Superior temporal gyrus (tissue), 1 donor: ENCODE measurements at regions not wholly inside any gene's neighbourhood (a gene's known extent, or its start where the extent isn't known, plus 50 kb on each side); places are given as distances from the start of the nearest gene placed in this dataset.
A peak's percentile ranks its signal among the peaks of the same experiment; 100 is the strongest.
"Not testable (repeated sequence)": the region's sequence is repeated elsewhere in the genome, so short reads cannot be mapped to it uniquely, and the experiment has no call there.

Experiments used
- DNase-seq: peaks from one replicate; pipeline ENCODE4 v3.0.0-alpha.2; 2016; ENCODE audit errors: extremely low spot score

DNA sequence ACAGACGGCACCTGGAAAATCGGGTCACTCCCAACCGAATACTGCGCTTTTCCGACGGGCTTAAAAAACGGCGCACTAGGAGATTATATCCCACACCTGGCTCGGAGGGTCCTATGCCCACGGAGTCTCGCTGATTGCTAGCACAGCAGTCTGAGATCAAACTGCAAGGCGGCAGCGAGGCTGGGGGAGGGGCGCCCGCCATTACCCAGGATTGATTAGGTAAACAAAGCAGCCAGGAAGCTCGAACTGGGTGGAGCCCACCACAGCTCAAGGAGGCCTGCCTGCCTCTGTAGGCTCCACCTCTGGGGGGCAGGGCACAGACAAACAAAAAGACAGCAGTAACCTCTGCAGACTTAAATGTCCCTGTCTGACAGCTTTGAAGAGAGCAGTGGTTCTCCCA, 64.5 kb downstream of the SLC30A10 start:
- DNase-seq: not testable (repeated sequence)

DNA sequence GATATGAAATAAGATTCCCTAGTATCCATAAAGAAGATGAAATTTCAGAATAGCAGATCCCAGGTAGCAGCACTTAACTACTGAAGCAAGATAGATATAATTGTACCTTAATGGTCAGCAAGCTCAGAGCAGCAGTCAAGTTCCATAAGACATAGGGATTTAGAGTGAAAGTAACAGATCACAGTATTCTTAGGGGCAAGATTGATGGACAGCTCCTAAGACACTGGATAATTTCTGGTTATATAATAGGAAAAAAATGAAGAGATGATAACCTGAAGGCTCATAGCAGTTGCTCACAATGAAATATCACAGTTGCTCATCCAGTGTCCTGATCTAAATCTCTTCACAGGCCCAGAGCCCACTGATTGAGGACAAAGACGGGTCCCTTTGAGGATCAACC, 66.0 kb downstream of the SLC30A10 start:
- no peak for DNase-seq

DNA sequence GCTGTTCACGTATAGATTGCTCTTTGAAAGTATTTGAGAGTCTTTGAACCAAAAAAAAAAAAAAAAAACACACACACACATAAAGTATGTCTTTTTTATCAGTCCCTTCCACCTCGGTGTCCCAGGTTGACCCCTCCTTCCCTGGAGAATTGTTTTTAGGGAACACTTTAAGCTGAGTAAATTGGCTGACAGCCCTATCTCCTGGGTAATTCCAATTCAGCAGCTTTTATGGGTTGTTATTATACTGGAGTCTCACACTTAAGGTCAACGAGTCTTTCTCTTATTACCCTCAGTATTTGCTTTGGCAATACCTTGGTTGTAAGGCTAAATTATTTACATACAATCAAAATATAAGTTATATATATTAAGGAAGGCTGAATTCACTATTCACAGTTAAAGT, 69.4 kb downstream of the SLC30A10 start:
- DNase-seq: no peak

DNA sequence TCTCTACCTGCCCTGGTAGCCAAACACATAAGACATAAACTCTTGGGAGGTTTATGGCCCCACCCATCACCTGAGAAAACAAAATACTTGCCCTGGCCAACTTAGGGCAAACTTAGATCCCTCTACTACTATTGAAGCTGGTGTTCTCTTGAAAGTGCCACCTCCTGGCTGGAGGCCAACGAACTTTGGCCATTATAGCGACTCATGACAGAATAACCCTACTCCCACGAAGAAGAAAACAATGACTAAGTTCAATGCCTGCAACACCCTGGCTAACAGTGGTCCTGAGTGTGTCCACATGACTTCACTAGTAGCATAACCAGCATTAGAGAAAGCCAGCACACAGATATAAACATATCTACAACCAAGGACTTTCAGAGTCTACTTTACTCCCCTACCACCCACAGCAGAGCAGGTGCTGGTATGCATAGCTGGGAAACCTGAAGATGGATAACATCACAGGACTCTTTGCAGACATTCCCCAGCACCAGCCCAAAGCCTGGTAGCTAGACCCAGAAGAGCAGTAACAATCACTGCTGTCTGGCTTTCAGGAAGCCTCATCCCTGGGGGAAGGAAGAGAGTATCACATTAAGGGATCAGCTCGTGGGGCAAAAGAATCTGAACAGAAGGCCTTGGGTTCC, 81.0 kb downstream of the SLC30A10 start:
- DNase-seq: no peak

DNA sequence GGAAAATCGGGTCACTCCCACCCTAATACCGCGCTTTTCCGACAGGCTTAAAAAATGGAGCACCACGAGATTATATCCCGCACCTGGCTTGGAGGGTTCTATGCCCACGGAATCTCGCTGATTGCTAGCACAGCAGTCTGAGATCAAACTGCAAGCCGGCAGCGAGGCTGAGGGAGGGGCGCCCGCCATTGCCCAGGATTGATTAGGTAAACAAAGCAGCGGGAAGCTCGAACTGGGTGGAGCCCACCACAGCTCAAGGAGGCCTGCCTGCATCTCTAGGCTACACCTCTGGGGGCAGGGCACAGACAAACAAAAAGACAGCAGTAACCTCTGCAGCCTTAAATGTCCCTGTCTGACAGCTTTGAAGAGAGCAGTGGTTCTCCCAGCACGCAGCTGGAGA, 88.8 kb downstream of the SLC30A10 start:
- not testable (repeated sequence) for DNase-seq

DNA sequence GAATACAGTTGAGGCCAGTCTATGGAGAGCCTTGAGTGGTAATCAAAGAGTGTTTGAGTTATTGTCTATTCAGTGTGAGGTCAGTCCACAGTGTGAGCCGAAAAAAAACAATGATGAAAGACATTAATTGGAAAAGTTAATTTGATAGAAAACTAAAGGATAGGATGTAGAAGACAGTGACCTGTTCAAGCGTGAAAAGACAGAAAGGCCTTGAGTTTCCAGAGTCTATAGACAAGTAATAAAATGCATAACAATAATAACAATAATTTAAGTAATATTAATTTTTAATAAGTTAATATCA, 90.4 kb downstream of the SLC30A10 start:
- DNase-seq: no peak

DNA sequence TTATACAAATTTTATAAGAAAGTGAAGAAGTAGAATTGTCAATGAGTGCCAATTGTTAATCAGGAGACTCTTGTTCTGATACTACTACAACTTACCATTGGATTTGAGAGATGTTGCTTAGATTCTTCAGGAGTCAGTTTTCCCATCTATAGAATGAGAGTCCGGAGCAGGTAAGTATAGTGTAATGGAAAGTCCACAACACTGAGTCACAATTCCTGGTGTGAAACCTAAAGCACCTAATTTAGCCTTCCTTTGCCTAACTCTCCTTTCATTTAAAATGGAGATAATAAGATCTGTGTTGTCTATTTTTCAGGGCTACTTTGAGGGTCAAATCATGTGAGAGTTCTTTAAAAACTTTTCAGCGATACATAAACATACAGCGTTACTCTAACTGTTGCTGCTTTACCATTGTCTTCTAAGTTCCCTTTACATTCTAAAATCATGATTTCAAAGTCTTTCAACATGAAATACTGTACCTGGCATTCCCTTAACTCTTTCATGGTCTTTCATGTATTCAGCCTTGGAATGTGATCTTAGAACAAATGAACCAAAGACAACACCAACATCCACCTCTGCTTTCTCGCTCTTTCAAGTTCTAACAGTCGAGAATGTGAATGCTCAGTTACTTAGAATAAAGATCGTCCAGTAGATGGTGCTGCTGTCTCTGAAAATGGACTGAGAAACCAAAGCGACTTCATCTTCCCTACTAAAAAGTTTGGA, 90.9 kb downstream of the SLC30A10 start:
- peak; percentile 82 for DNase-seq

DNA sequence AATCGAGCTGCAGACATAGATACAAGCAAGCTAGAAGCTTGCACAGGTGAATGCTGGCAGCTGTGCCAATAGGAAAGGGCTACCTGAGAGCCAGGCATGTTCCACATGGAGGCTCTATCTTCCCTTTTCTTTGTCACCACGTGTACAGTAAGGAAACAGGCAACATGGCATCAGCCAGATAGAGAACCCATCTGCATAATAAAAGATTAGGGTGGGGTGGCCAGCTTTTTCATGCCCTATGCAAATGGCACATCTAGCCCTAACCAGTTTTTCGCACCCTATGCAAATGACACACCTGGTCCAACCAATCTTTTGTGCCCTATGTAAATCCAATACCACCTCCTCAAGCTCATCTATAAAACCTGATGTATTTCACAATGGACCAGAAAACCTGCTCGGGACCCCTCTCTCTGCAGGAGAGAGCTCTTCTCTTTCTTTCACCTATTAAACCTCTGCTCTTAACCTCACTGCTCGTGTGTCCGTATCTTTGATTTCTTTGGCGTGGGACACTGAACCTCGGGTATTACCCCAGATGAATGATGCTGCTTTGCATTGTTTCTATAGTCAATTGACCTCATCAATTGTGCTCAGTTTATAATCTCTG, 93.9 kb downstream of the SLC30A10 start:
- DNase-seq: no peak

DNA sequence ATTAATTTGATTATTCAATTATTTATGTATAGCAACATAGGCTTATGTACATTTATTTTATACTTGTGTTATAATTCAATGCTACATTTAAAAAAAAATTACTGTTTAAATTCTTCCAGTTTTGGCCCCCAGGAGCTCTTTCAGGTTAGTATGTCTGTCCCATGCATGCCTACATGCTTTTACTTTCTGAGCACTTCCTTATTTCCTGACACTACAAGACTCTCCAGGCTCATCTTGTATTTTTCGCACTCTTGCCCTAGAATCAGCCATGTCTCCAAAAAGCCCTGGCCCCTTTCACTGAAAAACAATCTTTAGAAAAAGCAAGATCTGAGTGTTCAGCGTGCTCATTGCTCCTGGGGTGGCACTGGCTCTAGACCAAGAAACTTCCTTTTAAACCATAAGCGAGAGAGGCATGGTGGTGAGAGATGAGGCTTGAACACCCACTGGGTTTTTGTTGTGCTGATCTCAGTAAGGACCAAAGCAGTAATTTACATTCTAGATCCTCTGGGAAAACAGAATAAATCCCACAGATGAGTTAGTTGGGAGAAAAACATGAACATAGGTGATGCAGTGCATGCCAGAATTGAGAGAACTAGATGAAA, 95.0 kb downstream of the SLC30A10 start:
- DNase-seq: no peak

DNA sequence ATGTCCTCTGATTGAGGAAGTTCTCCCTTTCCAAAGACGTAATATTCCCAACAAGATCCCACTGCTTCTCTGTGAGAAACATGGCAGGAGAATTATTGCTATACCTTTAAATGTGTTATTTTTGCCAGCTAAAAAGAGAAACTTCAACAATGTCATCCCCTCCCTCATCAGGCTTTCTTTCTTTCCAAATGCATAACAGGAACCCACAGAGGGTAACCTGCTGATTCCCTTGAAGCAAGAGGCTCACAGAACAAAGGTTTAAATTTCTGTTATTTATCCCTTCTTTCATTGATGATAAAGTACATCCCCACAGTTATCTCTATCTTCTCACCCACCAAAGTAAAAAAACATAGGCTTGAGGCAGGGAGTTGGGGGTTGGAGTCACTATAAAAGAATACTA, 102.1 kb downstream of the SLC30A10 start:
- no peak for DNase-seq

DNA sequence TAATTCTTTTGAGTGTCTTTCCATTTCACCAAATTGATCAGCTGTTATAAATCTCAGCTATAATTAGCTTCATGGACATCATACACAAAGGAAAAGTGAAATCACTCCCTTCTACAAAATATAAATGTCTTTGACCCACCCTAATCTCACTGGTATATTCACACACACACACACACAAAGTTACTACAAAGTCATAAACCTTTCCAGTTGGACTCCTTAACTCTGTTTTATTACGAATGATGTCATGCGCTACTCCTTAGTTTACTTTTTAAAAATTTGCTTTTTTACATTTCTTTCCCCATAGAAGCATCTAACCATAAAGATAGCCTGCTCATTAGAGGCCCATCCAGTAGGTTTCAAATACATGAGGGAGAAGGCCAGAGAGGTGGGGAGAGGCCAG, 103.0 kb downstream of the SLC30A10 start:
- DNase-seq: no peak

DNA sequence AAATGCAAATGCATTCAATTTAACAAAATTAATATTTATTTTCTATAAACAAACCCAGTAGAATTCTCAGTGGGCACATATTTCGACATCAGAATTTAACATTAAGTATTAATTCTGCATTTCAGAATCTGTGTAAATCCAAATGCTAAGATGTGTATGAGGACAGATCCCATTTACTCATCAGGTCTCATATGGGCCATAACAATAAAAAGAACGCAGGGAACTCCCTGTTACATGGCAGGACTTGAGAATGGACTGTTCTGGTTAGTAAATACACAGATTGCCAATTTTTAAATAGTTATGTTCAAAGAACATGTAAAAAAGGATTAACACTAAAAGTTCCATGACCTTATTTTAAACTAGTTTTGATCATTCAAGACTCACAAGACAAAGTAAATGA, 104.0 kb downstream of the SLC30A10 start:
- no peak for DNase-seq

DNA sequence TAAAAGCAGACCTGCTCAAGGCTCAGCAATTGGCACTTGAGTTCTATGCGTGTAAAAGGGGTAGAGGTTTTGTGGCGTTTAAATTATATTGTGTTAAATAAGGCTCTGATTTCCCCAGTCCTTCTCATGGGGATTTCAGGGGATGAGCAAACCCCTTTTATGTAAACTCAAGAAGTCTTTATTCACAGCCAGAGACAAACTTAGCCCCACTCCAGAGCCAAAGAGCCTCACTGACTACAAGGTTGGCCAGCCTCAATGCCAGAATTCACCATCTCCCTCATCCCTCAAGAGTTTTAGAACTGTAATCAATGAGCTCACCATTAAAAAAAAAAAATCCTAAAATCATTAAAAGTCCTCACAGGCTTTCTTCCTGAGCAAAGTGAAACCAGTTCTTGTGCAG, 107.8 kb downstream of the SLC30A10 start:
- DNase-seq: no peak

DNA sequence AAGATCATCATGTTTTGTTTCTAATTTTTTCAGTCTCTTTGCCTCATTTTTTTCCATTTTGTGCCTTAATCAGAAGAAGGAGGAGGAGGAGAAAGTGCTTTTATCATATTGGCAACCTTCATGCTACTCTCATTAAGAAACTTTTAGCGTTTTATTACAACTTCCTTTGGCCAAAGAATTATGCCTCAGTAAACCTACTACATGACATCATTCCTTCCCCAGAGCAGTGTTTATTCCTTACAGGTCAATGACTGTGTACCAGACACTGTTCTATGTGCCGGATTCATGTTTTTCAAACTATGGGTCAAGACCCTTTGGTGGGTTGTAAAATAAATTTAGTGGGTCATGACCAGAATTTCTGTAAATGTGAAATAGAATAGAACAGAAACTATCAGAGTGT, 110.4 kb downstream of the SLC30A10 start:
- no peak for DNase-seq

DNA sequence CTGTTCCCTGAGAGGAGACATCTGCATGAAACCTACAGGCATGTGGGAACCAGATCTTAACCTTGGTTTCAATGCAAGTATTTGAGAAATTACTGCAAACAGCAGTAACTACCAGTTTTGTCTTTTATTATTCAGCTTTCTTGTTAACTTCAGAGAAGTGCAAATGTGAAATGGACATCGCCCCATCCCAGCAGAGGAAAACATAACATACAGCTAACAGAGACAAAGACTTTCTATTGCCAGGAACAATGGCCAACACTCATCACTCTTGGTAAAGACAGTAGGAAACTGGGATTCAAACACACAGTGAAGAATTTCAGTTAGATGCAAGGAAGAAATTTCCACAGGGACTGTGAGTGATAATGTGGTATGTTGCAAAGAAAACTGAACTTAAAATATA, 115.1 kb downstream of the SLC30A10 start:
- DNase-seq: peak; percentile 33

DNA sequence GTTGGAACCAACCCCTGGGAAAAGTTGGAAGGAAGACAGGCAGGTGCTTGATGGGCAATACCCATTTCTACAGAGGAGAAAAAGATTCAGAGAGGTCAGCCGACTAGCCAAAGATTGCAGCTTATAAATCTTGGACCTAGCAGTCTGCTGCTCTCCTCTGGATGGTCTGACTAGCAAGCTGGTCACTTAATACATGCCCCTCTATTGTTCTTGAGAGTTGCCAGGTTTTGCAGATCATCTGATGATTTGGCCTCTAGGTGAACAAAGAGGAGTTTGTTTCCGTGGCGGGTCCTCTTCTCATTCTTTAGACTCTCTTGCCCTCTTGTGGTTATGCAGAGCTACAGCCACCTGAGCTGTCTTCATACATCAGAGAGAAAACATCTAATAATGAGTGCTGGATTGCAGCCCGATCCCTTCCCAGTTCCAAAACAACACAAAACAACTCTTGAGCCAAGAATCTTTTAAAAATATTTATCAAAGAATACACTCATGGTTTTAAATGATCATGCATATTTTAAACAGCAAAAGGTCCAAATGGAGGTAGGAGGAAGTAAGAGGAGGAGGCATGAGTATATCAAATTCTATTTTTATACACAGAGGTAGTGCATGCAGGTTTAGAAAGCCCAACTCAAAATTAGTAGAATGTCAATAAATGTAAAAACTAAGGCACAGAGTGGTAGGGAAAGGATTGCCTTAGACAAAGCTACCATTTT, 115.7 kb downstream of the SLC30A10 start:
- DNase-seq: peak; percentile 92

DNA sequence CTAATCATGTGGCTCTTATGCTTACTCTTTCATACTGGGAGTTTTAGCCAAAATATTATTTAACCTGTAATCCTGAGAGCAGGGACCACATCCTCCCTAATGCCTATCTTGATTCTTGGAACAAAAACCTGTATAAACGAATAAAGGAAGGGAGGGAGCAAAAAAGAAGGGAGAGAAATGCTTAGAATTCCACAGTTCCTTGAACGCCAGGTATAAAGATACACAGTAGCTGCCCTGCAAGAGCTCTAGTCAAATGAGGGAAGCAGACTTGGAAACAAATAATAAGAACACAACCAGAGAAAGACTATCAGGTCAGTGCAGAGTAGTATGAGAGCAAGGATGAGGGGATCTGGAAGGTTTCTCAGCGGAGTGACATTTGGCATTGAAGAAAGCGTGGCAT, 116.3 kb downstream of the SLC30A10 start:
- DNase-seq: no peak

DNA sequence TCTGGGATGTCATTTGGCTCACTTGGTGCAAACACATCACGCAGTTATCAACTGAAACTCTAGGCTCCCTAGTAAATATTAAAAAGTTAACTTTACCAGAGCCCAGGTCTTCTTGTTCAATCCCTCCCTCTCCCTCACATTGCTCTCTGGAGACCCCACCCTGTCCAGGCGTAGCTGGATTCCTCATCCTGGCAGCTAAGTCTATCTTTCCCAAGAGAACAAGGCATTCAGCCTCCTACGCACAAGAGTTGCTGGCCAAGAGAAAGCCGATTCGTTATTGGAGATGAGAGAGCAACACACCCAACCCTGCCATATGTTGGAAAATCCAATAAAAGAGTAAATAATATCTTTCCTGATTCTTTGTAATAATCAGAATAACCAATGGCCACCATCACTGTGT, 117.9 kb downstream of the SLC30A10 start:
- no peak for DNase-seq

DNA sequence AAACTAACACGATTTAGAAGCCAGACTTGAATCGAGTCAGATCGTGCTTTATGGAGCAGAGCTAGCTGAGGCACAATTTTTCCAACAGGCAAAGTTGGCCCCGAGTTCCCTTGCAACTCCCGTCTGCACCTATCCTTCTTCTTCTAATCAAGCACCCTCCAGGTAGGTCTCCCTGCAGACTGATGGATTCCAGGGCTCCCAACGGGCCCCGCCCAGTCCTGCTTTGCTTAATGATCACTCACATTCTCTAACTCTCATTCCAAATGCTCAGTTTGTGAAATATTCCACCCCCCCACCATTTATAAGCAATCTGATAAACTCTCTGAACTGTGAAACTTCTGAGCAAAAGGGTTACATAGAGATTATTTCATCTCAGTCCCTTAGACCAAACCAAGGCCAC, 119.6 kb downstream of the SLC30A10 start:
- DNase-seq: no peak

DNA sequence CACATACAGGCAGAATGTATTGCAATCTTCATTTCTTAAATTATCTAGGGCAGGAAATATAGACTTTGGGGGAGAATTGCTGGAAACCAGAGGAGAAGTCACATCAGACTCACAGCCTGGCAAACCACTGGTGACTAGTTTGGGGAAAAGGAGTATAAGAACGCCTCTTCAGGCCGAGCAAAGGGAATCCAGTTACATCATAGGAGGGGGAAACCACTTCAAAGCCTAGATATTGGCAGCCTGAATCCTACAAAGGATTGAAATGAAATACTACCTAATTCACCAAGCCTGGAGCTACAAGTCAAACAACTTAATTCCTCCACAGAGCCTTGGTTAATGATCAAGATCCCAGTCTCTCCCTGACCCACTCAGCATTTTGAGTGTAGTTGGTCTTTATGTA, 121.7 kb downstream of the SLC30A10 start:
- no peak for DNase-seq

DNA sequence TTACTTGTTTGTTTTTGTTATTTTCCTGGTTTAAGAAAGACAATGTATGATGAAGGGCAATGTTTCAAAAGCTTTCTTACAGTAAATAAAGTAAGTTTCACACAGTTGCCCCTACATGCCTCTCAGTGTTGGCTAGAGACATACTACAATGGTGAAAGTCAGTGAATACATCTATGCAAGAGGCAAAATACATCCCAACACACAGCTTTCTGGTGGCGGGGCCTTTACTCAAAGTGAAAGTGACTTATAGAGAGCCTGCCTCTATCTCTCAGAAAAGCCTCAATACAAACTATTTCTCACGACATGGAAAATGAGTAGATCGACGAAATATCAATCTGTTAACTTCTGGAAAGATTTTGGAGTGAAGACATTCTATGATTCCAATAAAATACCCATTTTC, 122.3 kb downstream of the SLC30A10 start:
- no peak for DNase-seq

DNA sequence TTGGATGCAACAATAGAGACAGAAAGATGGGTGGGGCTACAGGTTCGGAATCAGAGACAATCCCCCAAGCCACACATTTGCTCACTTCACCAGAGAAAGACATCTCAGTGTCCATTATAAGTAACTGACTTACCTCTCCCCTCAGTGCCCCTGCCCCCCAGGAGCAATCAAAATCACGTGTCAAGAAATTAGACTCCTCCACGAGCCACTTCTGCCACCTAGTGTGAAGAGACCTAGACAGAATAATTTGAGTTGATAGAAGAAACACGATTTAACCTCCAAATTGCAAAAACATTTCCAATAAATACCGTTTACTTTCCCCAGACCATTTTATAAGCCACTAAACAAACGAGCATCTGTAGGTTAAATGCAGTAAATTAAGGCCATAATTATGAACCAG, 123.2 kb downstream of the SLC30A10 start:
- no peak for DNase-seq
